Activated CD4-positive, alpha-beta T cell treated with anti-CD3 and anti-CD28 coated beads for 48 hours (primary cell): ENCODE measurements at regions not wholly inside any gene's neighbourhood (a gene's known extent, or its start where the extent isn't known, plus 50 kb on each side); places are given as distances from the start of the nearest gene placed in this dataset.
"Not testable (repeated sequence)": the region's sequence is repeated elsewhere in the genome, so short reads cannot be mapped to it uniquely, and the experiment has no call there.

Source experiments
- DNase-seq: peaks from one replicate; pipeline ENCODE4 v3.0.0-alpha.2; 2020

- DNase-seq, result not testable (repeated sequence)
These were observed 673.8 kb downstream of the CDH9 start for GRCh38 chr5:26364624-26365023.

DNA sequence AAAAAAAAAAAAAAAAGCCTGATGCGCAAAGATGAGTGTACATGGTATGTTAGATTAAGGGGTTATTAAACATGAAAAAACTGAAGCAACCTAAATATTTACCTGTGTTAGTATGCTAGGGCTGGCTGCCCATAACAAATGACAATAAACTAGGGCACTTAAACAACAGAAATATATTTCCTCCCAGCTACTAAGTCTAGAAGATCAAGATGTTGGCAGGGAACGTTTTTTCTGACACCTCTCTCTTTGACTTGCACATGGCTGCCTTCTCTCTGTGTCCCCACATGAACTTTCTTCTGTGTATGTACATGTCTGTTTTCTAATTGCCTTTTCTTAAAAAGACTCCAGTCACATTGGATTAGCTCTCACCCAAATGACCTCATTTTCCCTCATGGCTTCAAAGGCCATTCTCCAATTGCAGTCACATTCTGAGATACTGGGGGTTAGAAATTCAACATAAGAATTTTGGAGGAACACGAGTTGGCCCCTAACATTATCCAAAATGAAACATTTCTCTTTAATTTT is 694.5 kb downstream of the CDH9 start:
- DNase-seq, result no peak

DNA sequence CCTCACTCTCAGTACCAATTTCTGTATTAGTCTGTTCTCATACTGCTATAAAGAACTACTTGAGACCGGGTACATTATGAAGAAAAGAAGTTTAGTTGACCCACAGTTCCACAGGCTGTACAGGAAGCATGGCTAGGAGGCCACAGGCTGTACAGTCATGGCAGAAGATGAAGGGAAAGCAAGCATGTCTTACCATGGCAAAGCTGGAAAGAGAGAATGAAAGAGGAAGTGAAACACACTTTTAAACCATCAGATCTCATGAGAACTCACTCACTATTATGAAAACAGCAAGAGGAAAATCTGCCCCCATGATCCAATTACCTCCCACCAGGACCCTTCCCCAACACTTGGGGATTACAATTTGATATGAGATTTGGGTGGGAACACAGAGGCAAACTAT is 698.8 kb downstream of the CDH9 start:
- DNase-seq, result no peak

- no peak for DNase-seq
These were observed 708.7 kb downstream of the CDH9 start for GRCh38 chr5:26329562-26330189.

GRCh38 chr5:26326153-26326759 is 712.1 kb downstream of the CDH9 start:
- DNase-seq, result no peak

DNA sequence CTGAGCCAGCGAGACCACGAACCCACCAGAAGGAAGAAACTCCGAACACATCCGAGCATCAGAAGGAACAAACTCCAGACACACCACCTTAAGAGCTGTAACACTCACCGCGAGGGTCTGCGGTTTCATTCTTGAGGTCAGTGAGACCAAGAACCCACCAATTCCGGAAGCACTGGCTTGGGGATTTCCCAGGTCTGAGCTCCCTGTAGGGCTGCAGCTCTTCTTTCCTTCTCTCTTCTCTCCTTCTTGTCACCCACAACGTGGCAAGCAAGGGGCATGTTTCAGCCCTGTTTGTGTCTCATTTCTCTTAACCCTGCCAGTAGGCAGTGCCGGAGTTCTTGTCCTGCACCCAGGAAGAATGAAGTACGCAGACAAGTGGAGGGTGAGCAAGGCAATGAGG is 713.0 kb downstream of the CDH9 start:
- DNase-seq, result not testable (repeated sequence)

GRCh38 chr5:26324273-26324895 is 714.0 kb downstream of the CDH9 start:
- not testable (repeated sequence) for DNase-seq

- DNase-seq, result no peak
These were observed 714.6 kb downstream of the CDH9 start for GRCh38 chr5:26323794-26324193.

- DNase-seq, result no peak
These were observed 717.1 kb downstream of the CDH9 start for GRCh38 chr5:26321278-26321677.

- DNase-seq, result no peak
These were observed 728.0 kb downstream of the CDH9 start for GRCh38 chr5:26310415-26310814.

GRCh38 chr5:26295541-26295940 is 742.8 kb downstream of the CDH9 start:
- no peak for DNase-seq

DNA sequence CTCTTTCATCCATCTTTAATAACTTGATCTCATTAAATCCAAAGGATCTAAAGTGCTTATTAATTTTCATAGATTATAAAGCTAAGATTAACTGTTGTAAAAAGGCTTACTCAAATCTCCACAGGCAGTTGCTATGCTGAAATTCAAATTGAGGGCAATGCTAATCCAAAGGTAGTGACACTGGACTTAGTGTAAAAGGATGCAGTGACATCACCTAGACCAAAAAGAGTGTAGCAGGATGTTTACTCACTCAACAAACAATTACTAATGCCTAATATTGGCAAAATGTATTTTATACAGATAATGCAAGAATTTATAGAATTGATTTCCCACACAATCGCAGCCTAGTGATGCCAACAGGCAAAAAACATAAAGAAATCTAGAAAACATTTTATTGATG is 756.2 kb downstream of the CDH9 start:
- DNase-seq, result no peak

- no peak for DNase-seq
These were observed 760.3 kb downstream of the CDH9 start for GRCh38 chr5:26278078-26278477.

DNA sequence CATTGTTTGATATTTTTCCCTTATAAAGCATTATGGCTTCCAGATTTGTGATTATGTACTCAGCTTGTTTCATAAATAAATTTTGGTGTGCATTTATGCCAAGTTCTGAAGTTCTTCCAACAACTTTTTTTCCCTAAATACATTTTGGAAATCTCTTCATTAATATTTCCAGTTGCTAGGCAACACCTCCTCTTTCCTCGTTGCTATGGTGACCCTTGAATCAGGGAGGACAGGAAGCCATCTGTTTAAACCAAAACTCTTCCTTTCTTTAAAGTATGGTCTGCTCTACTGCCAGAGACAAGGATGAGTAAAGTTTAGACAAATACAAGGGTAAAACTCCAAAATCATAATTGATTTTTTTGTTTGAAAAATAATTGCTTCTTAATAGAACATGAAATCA is 779.3 kb downstream of the CDH9 start:
- DNase-seq, result no peak

DNA sequence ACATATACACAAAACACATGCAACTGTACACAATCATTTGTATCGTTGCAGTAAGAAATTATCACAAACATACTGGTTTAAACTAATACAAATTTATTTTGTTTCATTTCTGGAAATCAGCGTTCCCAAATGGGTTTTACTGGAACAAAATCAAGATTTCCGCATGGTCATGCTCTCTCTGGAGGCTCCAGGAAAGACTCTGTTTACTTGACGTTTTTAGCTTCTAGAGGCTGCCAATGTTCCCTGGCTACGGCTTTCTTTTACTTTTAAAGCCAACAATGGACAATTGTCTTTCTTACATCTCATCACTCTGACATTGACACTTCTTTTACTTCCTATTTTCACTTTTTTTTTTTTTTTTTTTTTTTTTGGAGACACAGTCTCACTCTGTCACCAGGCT is 793.1 kb downstream of the CDH9 start:
- no peak for DNase-seq

GRCh38 chr5:26239588-26239987 is 798.8 kb downstream of the CDH9 start:
- DNase-seq, result no peak

DNA sequence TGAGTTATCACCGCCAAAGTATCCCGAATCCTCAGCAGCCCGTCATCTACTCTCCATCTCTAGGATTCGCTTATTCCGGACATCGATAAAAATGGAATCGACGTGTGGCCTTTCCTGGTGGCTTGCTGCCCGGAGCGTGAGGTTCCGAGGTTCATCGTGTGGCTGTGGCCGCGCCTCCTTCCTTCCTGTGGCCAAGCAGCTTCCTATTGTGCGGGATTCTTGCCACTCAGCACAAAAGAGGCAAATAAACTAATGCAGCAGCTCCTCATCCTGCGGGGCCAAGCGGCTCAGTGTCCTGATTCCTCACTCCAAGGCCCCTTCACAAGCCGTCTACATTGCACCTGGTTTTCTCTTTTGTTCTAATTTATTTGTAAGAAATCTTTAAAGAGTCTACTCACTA is 800.9 kb downstream of the CDH9 start:
- no peak for DNase-seq

DNA sequence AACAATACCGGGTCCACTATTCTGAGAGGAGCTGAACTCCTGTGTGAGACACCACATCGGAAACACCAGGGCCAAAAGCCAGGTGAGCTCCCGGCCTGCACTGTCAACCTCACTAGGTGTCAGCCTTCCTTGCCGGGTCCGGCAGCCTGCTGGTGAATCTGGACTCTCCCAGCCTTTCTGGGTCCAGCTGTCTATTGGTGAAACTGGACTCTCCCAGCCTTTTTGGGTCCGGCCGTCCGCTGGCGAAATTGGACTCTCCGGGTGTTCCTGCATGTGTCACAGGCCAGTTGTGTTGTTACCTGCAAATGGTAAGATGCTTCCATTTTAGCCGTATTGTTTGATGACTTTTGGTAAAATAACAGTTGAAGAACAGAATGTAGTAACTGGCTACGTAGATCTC is 801.5 kb downstream of the CDH9 start:
- DNase-seq, result no peak

- DNase-seq, result no peak
These were observed 805.7 kb downstream of the CDH9 start for GRCh38 chr5:26232706-26233105.

DNA sequence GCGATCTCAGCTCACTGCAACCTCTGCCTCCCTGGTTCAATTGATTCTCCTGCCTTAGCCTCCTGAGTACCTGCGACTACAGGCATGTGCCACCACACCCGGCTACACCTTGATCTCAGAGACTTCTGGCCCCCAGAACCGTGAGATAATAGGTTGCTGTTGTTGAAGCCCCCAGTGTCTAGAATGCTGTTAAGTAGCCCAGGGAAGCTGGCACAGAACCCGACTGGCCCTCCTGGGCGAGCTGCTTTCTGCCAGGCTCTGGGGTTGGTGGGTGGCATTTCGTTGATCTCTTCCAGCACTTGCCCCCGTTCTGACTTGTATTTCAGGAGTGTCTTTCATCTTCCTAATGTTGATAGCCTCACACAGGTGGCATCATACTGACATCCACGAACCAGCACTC is 807.1 kb downstream of the CDH9 start:
- no peak for DNase-seq

DNA sequence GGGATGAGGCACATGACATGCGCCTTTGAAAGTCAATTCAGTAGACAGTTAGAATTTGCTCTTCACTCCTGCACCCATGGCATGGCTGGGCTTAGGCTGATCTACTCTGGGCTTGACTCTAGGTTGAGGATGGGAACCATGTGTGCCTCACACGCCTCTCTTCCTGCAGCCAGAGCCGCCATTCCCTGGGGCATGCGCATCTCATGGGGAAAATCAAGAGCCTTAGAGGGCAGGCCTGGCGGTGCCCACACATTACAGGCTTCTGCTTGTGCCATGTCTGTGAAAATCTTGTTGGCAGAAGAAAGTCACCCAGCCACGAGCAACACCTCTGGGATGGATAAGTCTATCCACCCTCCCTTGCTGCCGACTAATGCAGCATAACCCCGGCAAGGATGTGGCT is 808.5 kb downstream of the CDH9 start:
- no peak for DNase-seq

DNA sequence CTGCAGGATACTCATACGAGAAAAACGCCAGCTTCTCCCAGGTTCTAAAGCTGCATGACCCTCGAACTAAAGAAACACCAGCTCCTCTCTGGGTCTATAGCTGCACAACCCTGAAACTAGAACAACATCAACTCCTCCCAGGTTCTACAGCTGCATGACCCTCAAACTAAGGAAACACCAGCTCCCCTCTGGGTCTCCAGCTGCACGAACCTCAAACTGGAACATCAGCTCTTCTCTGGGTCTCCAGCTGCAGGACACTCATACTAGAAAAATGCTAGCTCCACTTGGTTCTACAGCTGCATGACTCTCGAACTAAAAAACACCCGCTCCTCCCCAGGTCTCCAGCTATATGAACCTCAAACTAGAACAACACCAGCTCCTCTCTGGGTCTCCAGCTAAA is 811.1 kb downstream of the CDH9 start:
- DNase-seq, result no peak

GRCh38 chr5:26205121-26205520 is 833.3 kb downstream of the CDH9 start:
- DNase-seq, result no peak

- DNase-seq, result no peak
These were observed 844.8 kb downstream of the CDH9 start for GRCh38 chr5:26193626-26194025.

GRCh38 chr5:26192486-26192885 is 845.9 kb downstream of the CDH9 start:
- DNase-seq, result no peak
